Kidney epithelial cell (primary cell): ENCODE measurements at regions not wholly inside any gene's neighbourhood (a gene's known extent, or its start where the extent isn't known, plus 50 kb on each side); places are given as distances from the start of the nearest gene placed in this dataset.
A peak's percentile ranks its signal among the peaks of the same experiment; 100 is the strongest.
"Not testable (repeated sequence)": the region's sequence is repeated elsewhere in the genome, so short reads cannot be mapped to it uniquely, and the experiment has no call there.

ENCODE experiments used
- DNase-seq: peaks from one replicate; pipeline ENCODE4 v3.0.0-alpha.2; 2010; ENCODE audit warnings: low read depth
- H3K27me3 ChIP-seq: 2 replicates; pipeline ENCODE4 v1.6.0; 2011; ENCODE audit warnings: low read length; ENCODE audit not compliant: control insufficient read depth, insufficient read depth
- H3K36me3 ChIP-seq: 2 replicates; pipeline ENCODE4 v1.5.1; 2011; ENCODE audit warnings: low read length; ENCODE audit not compliant: control insufficient read depth, insufficient read depth
- H3K4me3 ChIP-seq: 2 replicates; pipeline ENCODE4 v1.5.1; 2011; ENCODE audit warnings: low read depth, mild to moderate bottlenecking, control low read depth, low read length
- CTCF ChIP-seq: IDR thresholded peaks from 2 replicates; pipeline ENCODE4 v1.5.1; 2011; ENCODE audit warnings: mild to moderate bottlenecking, moderate library complexity, low read length, control low read depth, inconsistent platforms; ENCODE audit not compliant: insufficient read depth, poor library complexity, severe bottlenecking

- no peaks in the 10 kb centered on the region for H3K36me3 ChIP-seq
- no peaks in the 10 kb centered on the region for H3K27me3 ChIP-seq
- no peak for DNase-seq
- peak; percentile 49 for TF ChIP-seq CTCF
- no peak overlapping the region for H3K4me3 ChIP-seq
Observed at GRCh38 chr4:56575820-56576429, 70.3 kb downstream of the ARL9 start.

GRCh38 chr4:56592417-56592816 lies 86.8 kb downstream of the ARL9 start:
- not testable (repeated sequence) for DNase-seq, H3K36me3 ChIP-seq, H3K4me3 ChIP-seq, H3K27me3 ChIP-seq
